Progenitor cell of endocrine pancreas (in vitro differentiated cells): ENCODE measurements at regions not wholly inside any gene's neighbourhood (a gene's known extent, or its start where the extent isn't known, plus 50 kb on each side); places are given as distances from the start of the nearest gene placed in this dataset.

Source experiments
- DNase-seq: peaks from one replicate; pipeline ENCODE4 v3.0.0; 2021; ENCODE audit warnings: low spot score; ENCODE audit not compliant: unreplicated experiment
- H3K27ac Mint-ChIP-seq: 2 replicates; pipeline ENCODE4 v1.8.0; 2021; ENCODE audit warnings: mild to moderate bottlenecking, moderate library complexity, mixed read lengths
- H3K27me3 Mint-ChIP-seq: 2 replicates; pipeline ENCODE4 v1.8.0; 2021; ENCODE audit warnings: mixed read lengths
- H3K36me3 Mint-ChIP-seq: 2 replicates; pipeline ENCODE4 v1.8.0; 2022; ENCODE audit warnings: mixed read lengths; ENCODE audit not compliant: insufficient read depth
- H3K4me1 Mint-ChIP-seq: 2 replicates; pipeline ENCODE4 v1.8.0; 2021; ENCODE audit warnings: low read depth, mixed read lengths
- H3K4me3 Mint-ChIP-seq: 2 replicates; pipeline ENCODE4 v1.8.0; 2021; ENCODE audit warnings: low read depth, mild to moderate bottlenecking, moderate library complexity, mixed read lengths
- H3K9me3 Mint-ChIP-seq: 2 replicates; pipeline ENCODE4 v1.8.0; 2021; ENCODE audit warnings: low read depth, mixed read lengths
- CTCF ChIP-seq: fragments of 200-600 bp; sonication (generic); IDR thresholded peaks from one replicate; pipeline ENCODE4 v1.5.0; 2021; ENCODE audit warnings: antibody characterized with exemption, mild to moderate bottlenecking; ENCODE audit not compliant: unreplicated experiment

DNA sequence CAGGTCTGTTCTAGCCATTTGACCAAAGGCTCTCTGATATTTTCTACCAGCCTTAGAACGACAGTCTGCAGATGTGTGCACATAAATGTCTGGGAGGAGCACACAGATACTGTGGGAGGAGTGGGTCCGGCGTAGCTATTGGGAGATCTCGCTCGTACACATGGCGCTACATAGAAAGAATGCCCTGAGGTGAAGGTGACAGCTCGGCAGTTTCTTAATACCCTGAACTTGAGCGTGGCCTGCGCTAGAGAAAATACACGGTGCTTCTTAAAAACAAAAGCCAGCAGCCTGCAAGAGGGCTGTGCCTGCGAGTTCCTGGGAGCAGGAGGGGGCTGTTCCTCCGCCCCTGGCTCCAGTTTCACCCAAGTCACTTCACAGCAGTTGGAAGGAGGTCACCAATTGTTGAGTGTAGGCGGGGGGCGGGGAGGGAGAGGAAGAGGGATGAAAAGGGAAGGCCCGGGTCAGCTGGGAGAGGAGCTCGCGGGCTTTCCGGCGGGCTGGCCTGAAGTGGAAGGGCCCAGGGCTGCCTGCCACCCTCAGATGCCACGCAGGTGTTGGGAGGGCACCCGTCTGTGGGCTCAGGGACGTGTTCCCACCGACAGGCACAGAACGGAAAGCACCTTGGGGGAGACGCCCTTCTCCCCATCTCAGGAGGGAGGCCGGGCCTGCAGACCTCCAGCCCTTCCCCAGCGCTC is 124.7 kb upstream of the ZNF516 start:
- no peak for TF ChIP-seq CTCF
- H3K36me3 Mint-ChIP-seq = no peaks in the 10 kb centered on the region
- H3K4me3 Mint-ChIP-seq = peak overlapping the region; percentile 68
- H3K4me1 Mint-ChIP-seq = peaks cover 51% of the 10 kb centered on the region
- H3K27ac Mint-ChIP-seq = peak overlapping the region; percentile 97
- no peaks in the 10 kb centered on the region for H3K9me3 Mint-ChIP-seq
- no peaks in the 10 kb centered on the region for H3K27me3 Mint-ChIP-seq
- peak; percentile 22 for DNase-seq

- no peak for TF ChIP-seq CTCF
- no peaks in the 10 kb centered on the region for H3K9me3 Mint-ChIP-seq
- peak overlapping the region; percentile 68 for H3K4me3 Mint-ChIP-seq
- peaks cover 51% of the 10 kb centered on the region for H3K4me1 Mint-ChIP-seq
- no peaks in the 10 kb centered on the region for H3K36me3 Mint-ChIP-seq
- H3K27ac Mint-ChIP-seq = peak overlapping the region; percentile 97
- no peak for DNase-seq
- H3K27me3 Mint-ChIP-seq = no peaks in the 10 kb centered on the region
These were observed 124.2 kb upstream of the ZNF516 start for GRCh38 chr18:76619261-76619620.

DNA sequence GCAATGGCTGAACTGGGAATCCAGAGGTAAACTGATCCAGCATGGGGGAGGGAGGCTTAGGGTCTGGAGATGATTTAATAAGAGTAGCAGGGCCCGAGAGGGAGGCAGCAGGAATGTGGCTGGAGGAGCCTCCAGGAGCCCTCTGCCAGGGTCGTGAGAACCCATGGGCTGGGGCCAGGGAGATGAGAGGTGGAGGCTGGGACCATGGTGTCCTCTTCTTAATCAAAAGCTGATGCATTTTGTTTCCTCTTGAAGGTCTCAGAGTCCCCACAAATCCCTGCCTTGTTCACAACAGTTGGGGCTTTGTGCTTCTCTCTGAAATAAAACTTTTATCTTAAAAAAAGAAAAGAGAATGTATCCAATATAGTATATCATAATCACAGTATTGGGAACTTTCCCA is 123.7 kb upstream of the ZNF516 start:
- Mint-ChIP-seq H3K36me3 (no peaks in the 10 kb centered on the region), H3K9me3 (no peaks in the 10 kb centered on the region), H3K4me3 (no peak overlapping the region), H3K27me3 (no peaks in the 10 kb centered on the region), H3K4me1 (peaks cover 51% of the 10 kb centered on the region), H3K27ac (peak overlapping the region; percentile 97)
- TF ChIP-seq CTCF = no peak
- no peak for DNase-seq

DNA sequence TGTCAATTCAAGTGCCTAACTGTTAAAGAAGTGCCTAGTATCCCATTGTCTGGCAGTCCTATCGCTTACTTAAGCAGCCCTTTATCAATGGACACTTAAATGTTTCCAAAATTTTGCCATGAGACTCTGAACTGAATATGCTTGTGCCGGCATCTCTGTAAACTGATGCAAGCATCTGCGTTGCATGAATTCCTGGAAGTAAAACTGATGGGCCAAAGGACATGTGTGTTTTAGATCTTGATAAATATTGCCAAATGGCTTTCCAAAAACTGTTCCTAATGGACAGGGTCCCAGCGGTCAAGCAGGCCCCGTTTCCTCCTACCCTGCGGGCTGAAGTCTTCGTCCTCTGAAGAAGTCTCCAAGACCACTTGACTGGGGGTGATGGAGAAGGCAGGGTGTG is 121.3 kb upstream of the ZNF516 start:
- H3K4me1 Mint-ChIP-seq = peaks cover 34% of the 10 kb centered on the region
- H3K27me3 Mint-ChIP-seq = no peaks in the 10 kb centered on the region
- H3K9me3 Mint-ChIP-seq = no peaks in the 10 kb centered on the region
- H3K27ac Mint-ChIP-seq = no peak overlapping the region
- no peaks in the 10 kb centered on the region for H3K36me3 Mint-ChIP-seq
- DNase-seq = no peak
- no peak for TF ChIP-seq CTCF
- H3K4me3 Mint-ChIP-seq = no peak overlapping the region

DNA sequence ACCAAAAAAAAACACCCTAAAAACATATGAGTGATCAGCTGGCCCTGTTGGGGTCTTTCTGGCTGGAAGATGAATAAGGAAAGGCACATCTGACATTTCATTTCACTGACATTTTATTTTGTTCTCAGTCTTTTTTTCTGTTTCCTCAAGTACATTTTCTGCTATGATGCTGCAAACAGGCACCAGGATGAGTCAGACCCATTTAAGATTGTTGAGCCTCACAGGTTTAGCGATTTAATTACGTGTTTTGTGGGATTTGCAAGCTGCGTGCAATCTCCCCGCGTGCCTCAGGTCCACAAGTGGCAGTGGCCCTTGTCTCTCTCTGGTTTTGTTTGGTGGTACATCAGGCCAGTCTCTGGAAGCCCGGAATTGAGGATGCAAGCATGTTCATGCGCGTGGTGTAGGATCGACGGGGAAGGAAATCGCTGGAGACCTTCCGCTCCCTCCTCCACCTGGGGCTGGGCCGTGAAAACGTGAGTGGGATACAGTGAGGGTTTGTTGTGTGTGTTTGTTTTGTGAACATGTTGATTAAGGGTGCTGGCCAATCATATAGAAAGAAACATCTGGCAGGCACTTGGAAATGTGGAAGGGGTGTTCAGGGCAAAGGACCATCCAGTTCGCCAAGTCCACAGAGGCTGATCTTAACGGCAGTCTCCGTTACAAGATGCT is 120.2 kb upstream of the ZNF516 start:
- Mint-ChIP-seq H3K27me3 (no peaks in the 10 kb centered on the region), H3K27ac (no peak overlapping the region), H3K4me3 (no peak overlapping the region), H3K4me1 (peaks cover 25% of the 10 kb centered on the region), H3K9me3 (no peaks in the 10 kb centered on the region), H3K36me3 (no peaks in the 10 kb centered on the region)
- DNase-seq = no peak
- TF ChIP-seq CTCF = no peak
